Skeletal muscle tissue (tissue), 3 donors: ENCODE measurements at regions not wholly inside any gene's neighbourhood (a gene's known extent, or its start where the extent isn't known, plus 50 kb on each side); places are given as distances from the start of the nearest gene placed in this dataset.

ENCODE experiments used
- H3K27ac ChIP-seq: one replicate; pipeline ENCODE4 v1.7.0; 2013; ENCODE audit warnings: mild to moderate bottlenecking, low read depth, low read length, inconsistent platforms
- H3K27me3 ChIP-seq, 3 donors: one replicate each; pipeline ENCODE4 v1.7.0; 2013; ENCODE audit warnings: low read length in 3 of 3; ENCODE audit not compliant: control insufficient read depth in 3 of 3, insufficient read depth in 3 of 3
- H3K36me3 ChIP-seq, 3 donors: one replicate each; pipeline ENCODE4 v1.7.0; 2013; ENCODE audit warnings: low read length in 3 of 3; ENCODE audit not compliant: control insufficient read depth in 3 of 3, insufficient read depth in 3 of 3
- H3K4me1 ChIP-seq, 3 donors: one replicate each; pipeline ENCODE4 v1.7.0; 2013; ENCODE audit warnings: low read length in 3 of 3, mild to moderate bottlenecking in 3 of 3; ENCODE audit not compliant: control insufficient read depth in 3 of 3, insufficient read depth in 3 of 3
- H3K4me3 ChIP-seq, 3 donors: one replicate each; pipeline ENCODE4 v1.7.0; 2013; ENCODE audit warnings: low read length in 3 of 3
- H3K9ac ChIP-seq, 3 donors: one replicate each; pipeline ENCODE4 v1.7.0; 2013; ENCODE audit warnings: low read length in 3 of 3, mild to moderate bottlenecking in 3 of 3, moderate library complexity in 2 of 3, low read depth in 1 of 3
- H3K9me3 ChIP-seq, 3 donors: one replicate each; pipeline ENCODE4 v1.7.0; 2013; ENCODE audit warnings: low read length in 3 of 3; ENCODE audit not compliant: control insufficient read depth in 3 of 3
- donor health status: Osteomylitis.

- no peak overlapping the region for H3K9ac ChIP-seq
- H3K36me3 ChIP-seq: no peaks in the 10 kb centered on the region
- peaks cover 0 to 3% (median 0%) of the 10 kb centered on the region in 3 donors for H3K9me3 ChIP-seq
- H3K4me3 ChIP-seq: no peak overlapping the region
- H3K4me1 ChIP-seq: no peaks in the 10 kb centered on the region
- H3K27me3 ChIP-seq: no peaks in the 10 kb centered on the region
- no peak overlapping the region for H3K27ac ChIP-seq
Measured at GRCh38 chr9:79352322-79352721, 219.4 kb upstream of the TLE4 start.

GRCh38 chr9:79353856-79354520 lies 217.8 kb upstream of the TLE4 start:
- Histone ChIP-seq H3K9ac (no peak overlapping the region), H3K9me3 (peaks cover 0 to 3% (median 0%) of the 10 kb centered on the region in 3 donors), H3K27ac (no peak overlapping the region), H3K4me1 (no peaks in the 10 kb centered on the region), H3K36me3 (no peaks in the 10 kb centered on the region), H3K4me3 (no peak overlapping the region), H3K27me3 (no peaks in the 10 kb centered on the region)

- H3K27ac ChIP-seq: no peak overlapping the region
- H3K36me3 ChIP-seq: no peaks in the 10 kb centered on the region
- H3K4me3 ChIP-seq: no peak overlapping the region
Measured at GRCh38 chr9:79357194-79357593, 214.6 kb upstream of the TLE4 start.

GRCh38 chr9:79357616-79358015 lies 214.1 kb upstream of the TLE4 start:
- H3K27ac ChIP-seq: no peak overlapping the region
- peaks cover 0 to 3% (median 0%) of the 10 kb centered on the region in 3 donors for H3K9me3 ChIP-seq
- no peak overlapping the region for H3K9ac ChIP-seq
- no peaks in the 10 kb centered on the region for H3K4me1 ChIP-seq
- no peaks in the 10 kb centered on the region for H3K27me3 ChIP-seq
- no peak overlapping the region for H3K4me3 ChIP-seq
- H3K36me3 ChIP-seq: no peaks in the 10 kb centered on the region

More at GRCh38 chr9:79357194-79357593, 214.6 kb upstream of the TLE4 start:
- H3K9me3 ChIP-seq: peaks cover 0 to 3% (median 0%) of the 10 kb centered on the region in 3 donors
- H3K4me1 ChIP-seq: no peaks in the 10 kb centered on the region
- no peak overlapping the region for H3K9ac ChIP-seq
- no peaks in the 10 kb centered on the region for H3K27me3 ChIP-seq

GRCh38 chr9:79360387-79361347 lies 211.1 kb upstream of the TLE4 start:
- Histone ChIP-seq H3K27me3 (no peaks in the 10 kb centered on the region), H3K4me1 (no peaks in the 10 kb centered on the region), H3K27ac (no peak overlapping the region), H3K9ac (no peak overlapping the region), H3K4me3 (no peak overlapping the region), H3K36me3 (no peaks in the 10 kb centered on the region), H3K9me3 (no peaks in the 10 kb centered on the region)

- H3K4me3 ChIP-seq: no peak overlapping the region
Measured at GRCh38 chr9:79362100-79363081, 209.4 kb upstream of the TLE4 start.

GRCh38 chr9:79369676-79370075 lies 202.1 kb upstream of the TLE4 start:
- H3K27ac ChIP-seq: no peak overlapping the region

More at GRCh38 chr9:79362100-79363081, 209.4 kb upstream of the TLE4 start:
- no peaks in the 10 kb centered on the region for H3K36me3 ChIP-seq
- no peaks in the 10 kb centered on the region for H3K9me3 ChIP-seq
- no peaks in the 10 kb centered on the region for H3K4me1 ChIP-seq
- H3K27me3 ChIP-seq: no peaks in the 10 kb centered on the region
- H3K9ac ChIP-seq: no peak overlapping the region
- no peak overlapping the region for H3K27ac ChIP-seq

GRCh38 chr9:79371301-79371700 lies 200.5 kb upstream of the TLE4 start:
- H3K4me3 ChIP-seq: no peak overlapping the region
- H3K36me3 ChIP-seq: no peaks in the 10 kb centered on the region
- H3K27me3 ChIP-seq: no peaks in the 10 kb centered on the region
- no peaks in the 10 kb centered on the region for H3K4me1 ChIP-seq
- no peak overlapping the region for H3K27ac ChIP-seq
- no peak overlapping the region for H3K9ac ChIP-seq
- H3K9me3 ChIP-seq: no peaks in the 10 kb centered on the region

More at GRCh38 chr9:79369676-79370075, 202.1 kb upstream of the TLE4 start:
- H3K27me3 ChIP-seq: no peaks in the 10 kb centered on the region
- no peak overlapping the region for H3K9ac ChIP-seq
- no peak overlapping the region for H3K4me3 ChIP-seq
- no peaks in the 10 kb centered on the region for H3K4me1 ChIP-seq
- H3K9me3 ChIP-seq: no peaks in the 10 kb centered on the region
- no peaks in the 10 kb centered on the region for H3K36me3 ChIP-seq

GRCh38 chr9:79371948-79372555 lies 199.7 kb upstream of the TLE4 start:
- Histone ChIP-seq H3K9me3 (no peaks in the 10 kb centered on the region), H3K9ac (no peak overlapping the region), H3K4me1 (no peaks in the 10 kb centered on the region), H3K4me3 (no peak overlapping the region), H3K27me3 (no peaks in the 10 kb centered on the region), H3K36me3 (no peaks in the 10 kb centered on the region), H3K27ac (no peak overlapping the region)
